SIG-M5 (cell line): ENCODE measurements at regions not wholly inside any gene's neighbourhood (a gene's known extent, or its start where the extent isn't known, plus 50 kb on each side); places are given as distances from the start of the nearest gene placed in this dataset.
"Not testable (repeated sequence)": the region's sequence is repeated elsewhere in the genome, so short reads cannot be mapped to it uniquely, and the experiment has no call there.

ENCODE experiments used
- DNase-seq: peaks from one replicate; lab custom pipeline; 2025; lab: John Stamatoyannopoulos, UW

DNA sequence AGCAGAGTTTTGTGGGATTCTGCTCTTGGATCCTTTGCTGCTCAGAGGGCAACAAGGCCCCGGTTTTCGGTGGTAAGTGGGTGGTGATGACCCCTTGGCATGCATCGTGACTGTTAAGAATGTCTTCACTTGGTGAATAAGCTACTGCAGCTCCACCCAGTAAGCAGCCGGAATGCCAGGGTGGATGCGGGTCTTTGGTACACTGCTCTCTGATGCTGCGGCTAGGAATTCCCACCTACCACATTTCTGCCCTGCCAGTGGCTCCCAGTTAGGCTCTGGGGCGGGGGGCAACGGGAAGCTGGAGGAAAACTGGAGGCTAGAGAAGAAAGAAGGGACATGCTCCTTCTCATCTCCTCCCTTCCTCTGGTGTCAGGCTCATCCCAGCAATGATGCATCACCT is 180.4 kb upstream of the GALNT2 start:
- no peak for DNase-seq

DNA sequence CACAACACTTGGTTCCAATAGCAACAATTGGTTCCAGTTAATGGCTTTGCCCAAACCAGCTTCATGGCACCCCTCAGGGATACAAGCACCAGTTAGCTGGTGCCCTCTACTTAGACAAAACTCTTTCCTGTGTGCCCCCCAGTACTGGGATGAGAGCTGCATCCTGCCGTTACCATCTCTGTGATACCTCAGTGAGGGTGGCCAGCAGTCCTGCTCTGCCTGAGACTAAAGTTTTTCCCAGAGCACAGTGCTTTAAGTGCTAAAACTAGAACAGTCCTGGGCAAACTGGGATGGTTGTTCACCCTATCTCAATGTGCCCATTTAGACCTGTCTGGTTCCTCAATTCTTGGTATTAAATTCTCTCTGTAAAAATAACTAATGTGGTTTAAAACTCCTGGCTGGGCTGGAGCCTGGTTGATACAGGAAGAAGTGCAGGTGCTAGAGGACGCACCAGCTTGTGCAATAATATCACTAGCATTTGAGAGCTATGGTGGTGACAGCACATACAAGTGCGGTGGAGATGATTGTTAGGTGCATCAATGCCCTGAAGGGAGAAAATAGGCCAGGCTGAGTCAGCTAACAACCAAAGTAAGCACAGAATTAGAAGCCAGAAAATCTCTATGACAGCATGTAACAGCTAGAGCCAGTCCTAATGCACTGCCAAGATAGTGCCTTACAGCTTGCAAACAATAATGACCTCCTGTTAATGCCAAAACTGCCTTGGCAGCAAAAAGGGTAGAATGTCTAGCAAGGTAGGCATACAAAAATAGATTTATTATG is 179.8 kb upstream of the GALNT2 start:
- no peak for DNase-seq

DNA sequence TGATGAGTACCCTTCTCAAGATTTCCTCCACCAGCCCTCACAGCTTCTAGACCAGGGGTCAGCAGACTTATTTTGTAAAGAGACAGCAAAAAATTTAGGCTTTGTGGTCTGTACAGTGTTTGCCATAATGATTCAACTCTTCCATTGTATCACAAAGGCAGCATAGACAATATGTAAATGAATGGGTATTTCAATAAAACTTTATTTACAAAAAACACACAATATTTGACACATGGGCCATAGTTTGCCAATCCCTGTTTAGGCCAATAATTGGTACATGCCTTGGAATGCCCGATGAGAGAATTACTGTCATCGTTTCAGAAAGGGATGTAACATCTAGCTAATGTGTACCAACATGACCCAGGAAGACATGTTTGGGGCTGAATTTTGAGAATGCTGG is 178.9 kb upstream of the GALNT2 start:
- DNase-seq: no peak

DNA sequence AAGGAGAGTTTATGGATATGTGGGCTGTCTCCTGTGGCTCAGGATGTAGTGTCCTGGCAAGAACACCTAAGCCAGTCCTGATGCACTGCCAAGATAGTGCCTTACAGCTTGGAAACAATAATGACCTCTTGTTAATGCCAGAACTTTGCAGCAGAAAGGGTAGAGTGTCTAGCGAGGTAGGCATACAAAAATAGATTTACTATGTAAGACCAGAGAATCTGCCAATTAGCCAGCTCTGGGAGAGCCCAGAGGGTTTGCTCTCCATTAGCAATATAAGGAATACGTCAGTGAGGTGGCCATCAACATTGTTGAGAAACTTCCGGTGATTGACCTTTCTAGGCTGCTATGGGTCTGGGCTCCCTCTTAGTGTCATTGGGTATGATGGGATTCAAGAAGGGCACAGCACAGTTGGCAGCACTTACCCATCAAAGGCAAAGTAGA is 178.5 kb upstream of the GALNT2 start:
- no peak for DNase-seq

GRCh38 chr1:229889031-229889517 is 178.0 kb upstream of the GALNT2 start:
- DNase-seq: no peak

DNA sequence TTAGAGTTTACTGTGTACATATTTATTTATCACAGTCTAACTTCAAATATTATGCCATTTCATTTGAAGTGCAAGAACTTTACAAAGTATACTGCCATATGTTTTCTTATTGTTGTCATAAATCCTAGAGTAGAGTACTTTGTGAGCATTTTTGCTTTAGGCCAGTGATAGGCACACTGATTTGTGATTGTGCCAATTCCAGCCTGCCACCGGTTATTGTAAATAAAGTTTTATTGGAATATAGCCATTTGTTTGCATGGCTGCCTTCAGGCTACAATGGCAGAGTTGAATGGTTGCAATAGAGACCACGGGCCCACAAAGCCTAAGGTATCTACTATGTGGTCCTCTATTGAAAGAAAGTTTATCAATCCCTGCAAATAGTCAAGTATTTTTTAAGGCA is 175.8 kb upstream of the GALNT2 start:
- DNase-seq: no peak

DNA sequence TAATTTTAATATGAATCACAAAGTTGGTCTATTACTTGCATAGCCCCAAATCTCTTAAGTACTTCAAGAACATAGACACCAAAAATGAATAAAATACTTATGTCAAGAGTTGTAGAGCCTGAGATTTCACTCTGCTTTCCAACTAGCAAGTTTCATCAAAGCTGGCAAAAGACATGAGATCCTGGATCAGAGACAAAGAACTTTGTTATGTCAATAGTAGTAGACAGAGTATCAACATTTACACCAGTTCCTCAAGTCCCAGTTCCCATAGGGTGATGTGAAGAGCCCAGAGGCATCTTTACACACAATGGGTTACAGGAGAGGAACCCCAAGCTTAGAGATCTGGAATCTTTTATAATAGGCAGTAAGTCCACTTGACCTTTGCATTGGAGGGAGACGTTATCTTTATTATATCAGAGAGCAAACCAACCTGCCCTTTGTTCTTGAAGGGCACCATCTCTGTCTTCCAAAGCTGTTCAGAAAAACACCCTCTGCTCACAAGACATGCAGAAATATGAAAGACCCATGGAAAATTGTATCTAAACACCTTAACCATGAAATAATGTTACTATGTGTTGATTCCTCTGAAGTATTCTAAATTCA is 174.4 kb upstream of the GALNT2 start:
- no peak for DNase-seq

DNA sequence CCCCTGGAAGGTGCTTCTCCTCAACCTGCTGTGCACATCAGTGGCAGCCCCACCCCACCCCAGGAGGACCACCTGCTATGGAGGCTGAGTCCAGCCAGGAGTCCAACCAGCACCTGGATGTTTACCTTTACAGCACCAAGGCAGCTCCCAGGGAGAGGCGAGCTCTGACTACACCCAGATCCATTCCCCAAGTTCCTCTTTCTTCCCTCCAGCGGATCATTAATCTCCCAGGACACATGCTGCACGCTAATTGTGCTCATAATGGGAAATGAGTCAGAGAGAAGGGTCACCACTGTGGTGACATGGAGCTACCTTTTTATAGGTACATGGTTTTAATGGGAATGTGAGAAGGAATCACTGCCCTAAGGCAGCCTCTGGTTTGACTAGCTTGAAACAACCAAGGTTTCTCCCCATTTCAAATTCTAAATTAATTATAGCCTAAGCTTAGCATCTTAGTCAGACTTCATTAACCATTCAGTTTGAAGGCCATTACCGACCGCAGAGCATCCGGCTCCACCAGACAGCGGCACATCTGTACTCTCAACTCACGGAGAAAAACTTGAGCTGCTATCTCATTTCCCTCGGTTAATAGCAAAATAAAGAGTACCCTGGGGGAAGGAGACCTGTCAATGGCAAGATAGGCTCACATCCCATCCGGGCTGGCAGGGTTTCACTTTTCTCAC is 173.1 kb upstream of the GALNT2 start:
- DNase-seq: no peak

GRCh38 chr1:229894532-229894931 is 172.5 kb upstream of the GALNT2 start:
- DNase-seq: no peak

DNA sequence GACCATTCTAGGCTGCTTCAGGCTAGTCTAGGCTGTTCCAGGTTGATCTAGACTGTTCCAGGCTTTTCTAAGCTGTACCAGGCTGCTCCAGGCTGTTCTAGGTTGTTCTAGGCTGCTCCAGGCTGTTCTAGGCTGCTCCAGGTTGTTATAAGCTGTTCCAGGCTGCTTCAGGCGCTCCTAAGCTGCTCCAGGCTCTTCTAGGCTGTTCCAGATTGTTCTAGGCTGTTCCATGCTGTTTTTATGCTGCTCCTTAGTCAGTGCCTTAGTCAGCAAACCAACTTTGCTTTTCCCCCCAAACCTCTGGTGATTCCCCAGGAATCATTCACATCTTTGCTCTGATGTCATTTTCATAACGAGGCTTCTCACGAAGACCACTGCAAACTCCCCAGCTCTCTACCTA is 171.4 kb upstream of the GALNT2 start:
- no peak for DNase-seq

- no peak for DNase-seq
Observed at GRCh38 chr1:229896306-229896705, 170.7 kb upstream of the GALNT2 start.

- no peak for DNase-seq
Observed at GRCh38 chr1:229896861-229897260, 170.2 kb upstream of the GALNT2 start.

- DNase-seq: no peak
Observed at GRCh38 chr1:229897501-229897900, 169.5 kb upstream of the GALNT2 start.

DNA sequence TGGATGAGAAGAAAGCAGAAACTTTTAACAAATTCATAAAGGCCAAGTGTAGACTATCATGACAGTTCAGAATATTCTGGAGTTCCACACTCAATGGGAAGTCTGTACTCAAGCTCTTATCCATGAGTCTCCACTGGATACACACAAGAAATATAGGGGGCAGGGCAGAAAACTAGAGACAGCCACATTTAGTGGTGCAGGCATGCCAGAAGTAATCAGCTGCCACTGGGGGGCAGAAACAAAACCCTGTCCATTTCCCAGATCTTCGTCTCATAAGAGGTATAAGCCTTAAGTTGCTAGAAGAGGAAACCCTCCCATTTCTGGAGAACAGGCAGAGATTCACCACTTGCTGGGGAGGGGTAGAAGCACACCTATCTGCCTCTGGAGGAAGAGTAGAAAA is 166.8 kb upstream of the GALNT2 start:
- DNase-seq: no peak

DNA sequence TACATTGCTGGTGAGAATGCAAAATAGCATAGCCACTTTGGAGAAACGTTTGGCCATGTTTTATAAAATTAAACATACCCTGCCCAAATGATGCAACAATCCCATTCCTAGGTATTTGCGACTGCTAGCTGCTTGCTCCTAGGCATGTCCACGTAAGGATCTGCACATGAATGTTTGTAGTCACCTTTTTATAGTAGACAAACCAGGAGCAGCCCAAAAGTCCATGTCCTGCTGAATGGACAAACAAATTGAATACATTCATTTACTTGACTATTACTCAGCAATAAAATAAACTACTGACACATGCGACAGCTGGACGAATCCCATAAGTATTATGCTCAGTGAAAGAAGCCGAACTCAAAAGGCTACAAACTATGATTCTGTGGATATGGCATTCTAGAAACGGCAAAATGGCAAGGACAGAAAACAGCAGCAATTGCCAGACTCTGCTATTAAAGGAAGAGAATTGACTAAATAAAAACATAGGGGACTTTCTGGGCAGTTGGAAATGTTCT is 161.9 kb upstream of the GALNT2 start:
- DNase-seq: no peak

DNA sequence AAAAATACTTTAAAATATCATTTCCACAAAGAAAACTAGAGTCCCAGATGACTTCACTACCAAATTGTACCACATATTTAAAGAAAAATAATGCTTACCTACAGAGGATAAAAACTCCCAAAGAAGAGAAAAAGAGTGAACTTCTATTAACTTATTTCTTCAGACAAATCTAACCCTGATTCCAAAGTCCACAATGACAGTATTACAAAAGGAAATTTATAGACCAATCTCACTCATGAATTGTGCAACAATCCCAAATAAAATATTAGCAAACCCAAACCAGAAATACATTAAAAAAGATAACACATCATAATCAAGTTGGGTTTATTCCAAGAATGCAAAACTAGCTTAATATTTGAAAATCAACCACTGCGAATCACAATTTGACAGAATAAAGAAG is 161.4 kb upstream of the GALNT2 start:
- no peak for DNase-seq

GRCh38 chr1:229907884-229908638 is 159.0 kb upstream of the GALNT2 start:
- no peak for DNase-seq

GRCh38 chr1:229908689-229909088 is 158.3 kb upstream of the GALNT2 start:
- no peak for DNase-seq

DNA sequence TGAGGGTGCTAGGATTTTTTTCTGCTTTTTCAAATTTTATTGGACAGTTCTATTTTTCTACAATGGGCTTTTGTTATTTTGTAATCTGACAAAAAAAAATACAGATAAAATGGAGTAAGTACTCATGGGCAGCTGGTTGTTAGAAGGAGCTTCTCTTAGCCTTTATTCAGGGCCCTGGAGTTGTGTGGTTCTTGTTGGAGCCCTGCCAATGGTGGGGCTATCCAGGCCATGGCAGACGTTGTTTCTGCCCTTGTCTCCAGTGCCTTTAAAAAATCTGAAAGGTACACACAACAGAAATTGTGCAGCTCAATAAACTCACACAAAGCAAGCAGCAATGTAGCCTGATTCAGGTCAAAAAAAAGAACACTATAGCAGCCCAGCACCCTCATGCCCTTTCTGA is 153.5 kb upstream of the GALNT2 start:
- DNase-seq: no peak

GRCh38 chr1:229919488-229919887 is 147.6 kb upstream of the GALNT2 start:
- not testable (repeated sequence) for DNase-seq

GRCh38 chr1:229920683-229921082 is 146.4 kb upstream of the GALNT2 start:
- DNase-seq: no peak

GRCh38 chr1:229922249-229922648 is 144.8 kb upstream of the GALNT2 start:
- DNase-seq: no peak
